Right kidney (tissue), 1 donor: ENCODE measurements at regions not wholly inside any gene's neighbourhood (a gene's known extent, or its start where the extent isn't known, plus 50 kb on each side); places are given as distances from the start of the nearest gene placed in this dataset.

Experiments used
- DNase-seq: peaks from one replicate; pipeline ENCODE4 v3.0.0-alpha.2; 2016

- DNase-seq = no peak
Observed at GRCh38 chr2:219772103-219772635, 144.7 kb downstream of the SLC4A3 start.

- DNase-seq = no peak
Observed at GRCh38 chr2:219772697-219773096, 145.3 kb downstream of the SLC4A3 start.

- DNase-seq = no peak
Observed at GRCh38 chr2:219775506-219775905, 148.1 kb downstream of the SLC4A3 start.

GRCh38 chr2:219777388-219777787 lies 150.0 kb downstream of the SLC4A3 start:
- DNase-seq = no peak

- no peak for DNase-seq
Observed at GRCh38 chr2:219778189-219778588, 150.8 kb downstream of the SLC4A3 start.

GRCh38 chr2:219782737-219783348 lies 155.4 kb downstream of the SLC4A3 start:
- DNase-seq = no peak

GRCh38 chr2:219783359-219783975 lies 156.0 kb downstream of the SLC4A3 start:
- DNase-seq = no peak

- DNase-seq = no peak
Observed at GRCh38 chr2:219784178-219784577, 156.7 kb downstream of the SLC4A3 start.

- no peak for DNase-seq
Observed at GRCh38 chr2:219789476-219789875, 162.0 kb downstream of the SLC4A3 start.

- no peak for DNase-seq
Observed at GRCh38 chr2:219792446-219792845, 165.0 kb downstream of the SLC4A3 start.

- DNase-seq = no peak
Observed at GRCh38 chr2:219798430-219798829, 171.0 kb downstream of the SLC4A3 start.

- DNase-seq = no peak
Observed at GRCh38 chr2:219803294-219803693, 175.9 kb downstream of the SLC4A3 start.

- no peak for DNase-seq
Observed at GRCh38 chr2:219810895-219811294, 183.5 kb downstream of the SLC4A3 start.

GRCh38 chr2:219812672-219813071 lies 185.2 kb downstream of the SLC4A3 start:
- no peak for DNase-seq

GRCh38 chr2:219820767-219821166 lies 193.3 kb downstream of the SLC4A3 start:
- no peak for DNase-seq

- DNase-seq = no peak
Observed at GRCh38 chr2:219823574-219823973, 196.1 kb downstream of the SLC4A3 start.

GRCh38 chr2:219824996-219825395 lies 197.6 kb downstream of the SLC4A3 start:
- no peak for DNase-seq

- DNase-seq = no peak
Observed at GRCh38 chr2:219828127-219828526, 200.7 kb downstream of the SLC4A3 start.

GRCh38 chr2:219829667-219830352 lies 202.4 kb downstream of the SLC4A3 start:
- no peak for DNase-seq

GRCh38 chr2:219830353-219830738 lies 202.9 kb downstream of the SLC4A3 start:
- no peak for DNase-seq

- no peak for DNase-seq
Observed at GRCh38 chr2:219831957-219832356, 204.5 kb downstream of the SLC4A3 start.

GRCh38 chr2:219832904-219833303 lies 205.5 kb downstream of the SLC4A3 start:
- no peak for DNase-seq

- DNase-seq = no peak
Observed at GRCh38 chr2:219835493-219835892, 208.1 kb downstream of the SLC4A3 start.
